NCI-H1930 (cell line): ENCODE measurements at regions not wholly inside any gene's neighbourhood (a gene's known extent, or its start where the extent isn't known, plus 50 kb on each side); places are given as distances from the start of the nearest gene placed in this dataset.
"Not testable (repeated sequence)": the region's sequence is repeated elsewhere in the genome, so short reads cannot be mapped to it uniquely, and the experiment has no call there.

Source experiments
- DNase-seq, 2 experiments: peaks; one replicate each; lab custom pipeline; 2025; lab: John Stamatoyannopoulos, UW

- no peak for DNase-seq
These were observed 183.3 kb upstream of the PDE10A start for GRCh38 chr6:165846123-165846966.

GRCh38 chr6:165845493-165845892 is 182.5 kb upstream of the PDE10A start:
- DNase-seq = no peak

DNA sequence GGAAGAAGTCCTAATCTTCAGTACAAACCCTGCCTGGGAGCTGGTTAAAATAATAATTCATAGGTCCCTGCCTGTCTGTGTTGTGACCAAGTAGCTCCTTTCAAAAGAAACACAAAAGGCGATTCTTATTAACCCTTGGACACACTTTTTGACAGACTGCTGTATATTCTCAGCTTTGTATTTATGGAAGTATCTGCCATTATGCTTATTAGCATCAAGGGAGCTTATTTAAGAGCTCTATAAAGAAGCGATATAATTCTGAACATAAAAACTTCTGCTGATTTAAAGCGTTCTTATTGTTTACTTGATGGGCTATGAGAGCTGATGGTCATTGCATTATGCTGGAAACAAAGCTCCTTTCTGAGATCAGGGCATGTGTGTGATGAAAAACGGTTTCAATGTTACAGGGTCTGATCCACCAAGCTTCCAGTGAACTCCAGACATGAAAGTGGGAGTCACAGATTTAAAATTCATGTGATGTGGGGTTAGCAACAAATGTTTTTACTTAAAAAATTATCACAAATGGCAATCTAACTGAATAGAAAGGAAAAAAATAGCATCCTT is 181.8 kb upstream of the PDE10A start:
- no peak for DNase-seq

DNA sequence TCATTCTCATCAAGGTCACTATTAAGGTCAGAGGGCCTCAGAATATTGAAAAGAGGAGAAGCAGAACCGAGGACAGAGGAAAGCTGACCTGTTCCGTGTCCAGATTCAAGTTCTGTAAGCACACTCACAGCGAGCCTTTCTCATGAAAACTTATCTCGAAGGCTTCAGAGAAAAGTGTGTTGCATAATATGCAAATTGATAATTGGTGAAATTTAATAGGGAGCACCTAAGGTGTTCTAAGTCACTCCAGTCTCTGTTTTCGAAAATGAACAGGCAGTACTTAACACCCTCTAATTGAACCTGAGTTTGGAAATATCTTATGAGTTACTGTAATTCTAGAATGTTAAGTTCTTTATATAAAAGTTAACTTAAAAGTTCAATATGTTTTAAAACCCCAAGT is 181.2 kb upstream of the PDE10A start:
- DNase-seq = no peak

DNA sequence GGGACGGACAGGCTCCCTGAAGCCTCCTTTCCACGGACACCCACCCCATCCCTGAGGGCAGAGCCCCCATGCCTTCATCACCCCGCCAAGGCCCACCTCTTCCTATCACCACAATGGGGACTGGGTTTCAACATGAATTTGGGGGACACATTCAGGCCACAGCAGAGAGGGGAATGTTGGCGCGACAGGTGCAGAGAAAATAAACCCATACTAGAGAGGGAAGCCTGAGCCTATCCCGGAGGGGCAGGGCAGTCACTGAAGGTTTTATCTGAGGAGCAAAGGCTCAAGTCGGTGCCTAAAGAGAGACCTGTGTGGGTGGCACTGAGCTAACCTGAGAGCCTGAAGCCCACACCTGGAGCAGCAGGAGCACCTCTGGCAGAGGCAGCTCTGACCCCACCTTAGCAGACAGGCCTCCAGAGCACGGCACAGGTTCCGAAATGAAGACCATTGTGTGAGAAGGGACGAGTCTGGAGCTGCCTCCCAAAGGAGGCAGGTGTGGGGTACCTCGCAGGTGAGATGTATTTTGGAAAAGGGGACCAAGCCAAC is 180.6 kb upstream of the PDE10A start:
- DNase-seq = no peak

GRCh38 chr6:165843121-165843520 is 180.1 kb upstream of the PDE10A start:
- no peak for DNase-seq

DNA sequence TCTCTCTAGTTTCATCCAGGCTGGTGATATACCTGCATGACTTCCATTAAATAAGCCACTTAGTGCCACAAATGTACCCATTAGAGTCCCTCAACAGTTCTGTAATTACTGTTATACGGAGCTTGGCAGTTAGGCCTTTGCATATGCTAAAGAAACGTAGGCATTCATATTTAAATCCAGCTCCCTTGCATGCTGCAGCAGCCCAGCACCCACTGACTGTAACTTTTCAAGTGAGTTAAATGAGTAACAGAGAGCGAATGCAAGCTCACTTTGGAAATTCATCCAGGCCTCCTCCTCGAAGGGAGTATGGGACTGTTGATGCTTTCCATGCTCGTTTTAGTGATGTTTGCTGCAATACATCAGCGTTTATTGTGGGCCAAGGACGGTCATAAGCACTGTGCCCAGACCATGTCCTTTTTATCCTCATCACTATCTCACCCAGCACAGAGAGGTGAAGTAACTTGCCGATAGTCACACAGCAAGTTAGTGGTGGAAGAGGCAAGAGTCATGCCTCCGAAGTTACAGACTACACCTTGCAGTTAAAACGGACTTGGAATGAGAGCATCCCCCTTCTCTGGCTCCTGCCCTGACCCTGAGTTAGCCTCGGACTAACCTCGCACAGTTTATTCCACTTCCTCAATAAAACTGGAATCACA is 179.4 kb upstream of the PDE10A start:
- DNase-seq = no peak

DNA sequence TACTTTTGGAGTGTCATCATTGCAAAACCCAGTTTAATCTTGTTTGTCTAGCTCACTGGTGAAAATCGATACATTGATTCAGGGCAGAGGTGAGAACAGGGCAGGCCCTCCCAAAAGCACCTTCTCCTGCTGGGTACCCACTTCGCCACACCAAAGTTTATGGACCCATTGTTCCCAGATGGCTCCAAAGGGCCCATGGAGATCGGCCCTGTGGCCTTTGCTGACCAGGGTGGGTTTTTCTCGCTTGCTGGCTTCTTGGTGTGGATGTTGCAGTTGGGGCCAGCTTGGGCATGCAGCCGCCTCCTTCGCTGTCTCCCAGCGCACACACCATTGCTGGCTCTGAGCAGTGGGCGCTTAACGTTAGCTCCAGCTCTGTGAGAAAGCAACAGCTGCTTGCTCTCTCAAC is 178.1 kb upstream of the PDE10A start:
- DNase-seq = no peak

DNA sequence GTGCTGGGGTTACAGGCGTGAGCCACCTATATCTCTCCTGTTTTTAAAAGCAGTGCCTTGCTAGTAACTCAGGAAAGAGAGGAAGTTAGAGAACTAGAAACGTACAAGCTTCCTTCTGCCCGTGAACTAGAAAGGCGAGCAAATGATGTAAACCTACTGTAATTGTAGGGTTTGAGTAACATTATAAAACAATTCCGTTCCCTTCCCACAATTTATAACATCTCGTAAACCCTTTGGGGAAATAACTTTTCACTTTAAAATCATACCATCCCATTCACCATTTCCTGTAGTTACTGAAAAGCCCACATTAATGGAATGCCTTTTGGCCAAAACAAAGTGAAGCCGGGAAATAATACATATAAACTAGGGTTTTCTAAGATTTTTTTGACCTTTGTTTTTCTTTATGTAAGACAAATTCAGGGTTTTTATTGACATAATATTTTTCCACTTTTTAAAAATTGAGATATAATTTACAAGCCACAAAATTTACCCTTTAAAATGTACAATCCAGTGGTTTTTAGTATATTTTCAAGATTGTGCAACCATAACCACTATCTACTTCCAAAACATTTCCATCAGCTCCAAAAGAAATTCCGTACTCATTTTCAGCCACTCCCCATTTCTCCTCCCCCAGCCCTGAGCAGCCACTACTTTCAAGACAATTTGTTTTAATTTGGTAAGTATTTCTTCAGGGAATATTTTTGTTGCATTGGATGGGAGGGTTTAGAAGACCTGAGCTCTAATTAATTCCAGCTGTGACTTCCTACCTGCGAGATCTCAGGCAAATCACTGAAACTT is 175.1 kb upstream of the PDE10A start:
- DNase-seq = no peak

DNA sequence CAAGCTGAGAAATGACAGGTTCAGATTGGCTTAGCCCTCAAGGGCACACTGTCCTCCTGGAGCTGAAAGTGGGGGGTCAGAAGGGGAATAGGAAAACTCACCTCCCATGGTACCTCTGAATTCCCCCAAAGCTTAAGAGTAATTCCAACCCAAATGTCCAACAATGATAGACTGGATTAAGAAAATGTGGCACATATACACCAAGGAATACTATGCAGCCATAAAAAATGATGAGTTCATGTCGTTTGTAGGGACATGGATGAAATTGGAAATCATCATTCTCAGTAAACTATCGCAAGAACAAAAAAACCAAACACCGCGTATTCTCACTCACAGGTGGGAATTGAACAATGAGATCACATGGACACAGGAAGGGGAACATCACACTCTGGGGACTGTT is 173.6 kb upstream of the PDE10A start:
- not testable (repeated sequence) for DNase-seq

DNA sequence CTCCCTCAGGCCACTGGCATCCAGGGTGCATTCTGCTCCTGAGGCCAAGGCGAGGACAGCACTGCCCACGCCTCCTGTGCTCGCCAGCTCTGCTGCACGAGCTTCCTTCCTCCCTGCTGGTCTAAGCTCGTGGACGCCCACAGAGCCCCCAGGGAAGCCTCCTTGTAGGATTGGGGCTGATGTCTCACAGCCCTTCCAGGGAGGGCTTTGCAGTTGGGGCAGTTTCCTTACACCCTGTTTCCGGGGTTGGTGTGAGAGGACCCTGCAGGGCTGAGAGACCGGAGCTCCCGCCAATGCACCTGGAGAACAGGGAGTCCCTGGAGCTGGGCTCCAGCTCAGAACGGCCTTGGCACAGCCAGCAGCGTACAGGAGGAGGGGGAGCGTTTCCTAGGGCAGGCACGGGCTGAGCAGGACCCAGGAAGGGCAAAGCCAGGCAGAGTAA is 172.4 kb upstream of the PDE10A start:
- no peak for DNase-seq

- DNase-seq = no peak
These were observed 171.7 kb upstream of the PDE10A start for GRCh38 chr6:165834613-165835259.

DNA sequence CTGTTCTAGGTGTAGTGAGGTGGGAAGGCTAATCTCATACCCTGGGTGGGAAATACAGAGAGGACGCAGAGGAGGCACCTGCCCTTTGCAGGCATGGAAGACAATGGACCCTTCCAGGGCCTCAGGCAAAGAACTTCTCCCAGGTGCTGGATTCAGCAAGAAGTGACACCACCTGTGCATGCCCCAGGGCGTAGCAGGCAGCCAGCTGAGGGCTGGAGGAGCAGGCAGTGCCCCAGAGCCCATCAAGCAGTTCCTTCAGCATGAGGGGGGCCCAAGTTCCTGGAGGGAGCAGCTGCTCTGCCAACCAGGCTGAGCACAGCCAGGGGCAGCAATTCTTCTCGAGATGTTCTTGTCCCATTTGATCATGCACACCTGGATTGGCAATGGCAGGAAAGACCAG is 170.3 kb upstream of the PDE10A start:
- no peak for DNase-seq

DNA sequence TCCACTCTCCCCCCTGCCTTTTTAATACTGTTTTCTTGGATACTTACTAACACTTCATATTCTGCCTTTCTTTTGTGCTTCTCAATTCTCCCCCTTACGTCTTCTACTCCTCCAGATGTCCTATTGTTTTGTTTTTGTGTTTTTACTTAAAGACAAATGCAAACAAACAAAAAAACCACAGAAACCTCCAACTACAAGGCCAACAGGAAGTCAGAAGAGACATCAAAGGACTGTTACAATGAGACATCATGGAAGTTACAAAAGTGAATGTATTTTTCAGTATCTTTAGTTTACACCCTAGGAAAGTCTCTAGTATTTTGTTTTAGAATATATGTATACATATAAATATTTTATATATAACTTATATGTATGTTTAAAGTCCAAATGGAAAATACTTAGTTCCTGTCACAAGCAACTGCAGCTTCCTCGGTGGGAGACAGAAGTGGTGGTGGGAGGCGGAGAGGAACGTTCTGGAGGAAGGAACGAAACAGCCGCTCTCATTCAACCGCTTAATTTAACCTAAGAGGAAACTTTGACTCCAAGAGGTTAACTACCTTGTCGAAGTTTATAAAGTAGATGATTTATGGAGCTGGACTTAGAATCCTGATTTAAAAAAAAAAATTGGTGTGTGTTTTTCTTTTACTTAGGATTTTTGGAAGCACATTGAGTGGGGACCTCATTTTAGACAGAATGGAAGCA is 168.9 kb upstream of the PDE10A start:
- DNase-seq = no peak

DNA sequence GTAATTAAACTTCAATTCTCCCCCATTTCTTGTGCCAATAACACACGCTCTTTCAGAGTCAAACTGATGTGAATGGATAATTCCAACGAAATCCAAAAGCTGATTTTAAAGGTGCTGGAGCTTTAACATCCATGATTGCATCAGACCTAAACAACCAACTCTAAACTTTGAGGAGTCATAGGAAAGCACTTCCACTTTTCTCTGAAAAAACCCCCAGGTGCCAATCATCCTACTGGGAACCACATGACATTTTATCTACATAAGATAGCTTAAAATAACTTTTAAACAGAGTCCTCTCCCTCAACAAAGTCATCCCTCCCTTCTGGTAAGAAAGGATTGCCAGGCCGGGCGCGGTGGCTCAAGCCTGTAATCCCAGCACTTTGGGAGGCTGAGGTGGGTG is 167.7 kb upstream of the PDE10A start:
- no peak for DNase-seq

- no peak for DNase-seq
These were observed 166.3 kb upstream of the PDE10A start for GRCh38 chr6:165829376-165829775.

DNA sequence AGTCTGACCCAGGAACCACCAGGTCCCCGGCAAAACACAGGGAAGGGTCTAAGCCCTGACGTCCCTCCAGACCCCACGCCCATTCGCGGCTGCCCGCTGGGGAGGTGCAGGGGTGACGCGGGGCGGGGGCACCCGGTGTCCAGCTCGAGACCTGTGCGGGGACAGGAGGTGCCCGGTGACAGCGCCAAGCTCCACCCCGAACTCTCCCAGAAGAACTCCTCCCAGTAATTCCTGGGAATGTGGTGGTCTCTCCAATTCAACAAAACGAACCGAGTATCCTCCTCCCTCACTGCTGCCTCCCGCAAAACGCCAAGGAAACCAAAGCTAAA is 164.1 kb upstream of the PDE10A start:
- DNase-seq = no peak

DNA sequence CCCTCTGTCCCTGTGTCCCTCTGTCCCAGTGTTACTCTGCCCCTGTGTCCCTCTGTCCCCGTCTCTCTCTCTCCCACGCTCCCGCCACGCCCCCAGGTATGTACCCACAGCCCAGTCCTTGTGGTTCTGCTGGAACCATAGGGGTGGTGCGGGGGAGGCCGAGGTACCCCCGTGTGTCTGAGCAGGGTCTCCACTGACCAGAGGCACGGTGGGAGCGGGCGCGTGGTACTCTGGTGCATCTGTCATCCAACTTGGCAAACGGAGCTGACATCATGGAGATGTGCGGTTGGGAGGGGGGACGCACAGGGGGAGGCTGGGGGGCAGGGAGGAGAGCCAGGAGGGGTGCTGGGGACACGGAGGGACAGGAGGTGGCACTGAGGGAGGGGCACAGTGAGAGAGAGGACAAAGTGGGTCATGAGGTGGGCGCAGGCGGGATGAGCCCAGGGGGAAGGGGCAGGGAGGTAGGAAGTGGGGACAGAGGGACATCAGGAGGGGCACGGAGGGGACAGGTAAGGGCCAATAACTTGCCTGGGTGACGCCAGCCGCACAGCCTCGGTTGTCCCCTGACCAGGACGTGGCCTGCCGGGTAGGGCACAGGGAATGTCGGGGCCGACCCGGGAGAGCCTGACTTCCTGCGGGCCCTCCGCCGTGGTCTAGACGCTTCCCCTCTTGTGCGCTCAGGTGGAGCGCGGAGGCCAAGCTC is 163.6 kb upstream of the PDE10A start:
- no peak for DNase-seq

GRCh38 chr6:165825256-165825815 is 162.3 kb upstream of the PDE10A start:
- no peak for DNase-seq
